CD4-positive, alpha-beta T cell (primary cell): ENCODE measurements at regions not wholly inside any gene's neighbourhood (a gene's known extent, or its start where the extent isn't known, plus 50 kb on each side); places are given as distances from the start of the nearest gene placed in this dataset.

Source experiments
- ATAC-seq: fragments of 200-7000 bp; cut with Tn5 transposase; one replicate; pipeline ENCODE4 v1.10.0; 2022; ENCODE audit warnings: mild to moderate bottlenecking; ENCODE audit not compliant: poor library complexity
- CTCF ChIA-PET: fragments of 350-600 bp; sonication (Branson Sonifier 250); formaldehyde crosslinking; loops from one replicate; lab custom pipeline; 2021; ENCODE audit warnings: antibody characterized with exemption, inconsistent platforms; lab: Charles Lee
- POLR2A ChIA-PET: fragments of 350-600 bp; sonication (Branson Sonifier 250); formaldehyde crosslinking; loops from one replicate; lab custom pipeline; 2021; ENCODE audit warnings: antibody characterized with exemption, inconsistent platforms; lab: Charles Lee
- DNase-seq, 14 experiments: peaks; one replicate each; pipeline ENCODE4 v3.0.0-alpha.2; 2013 to 2020; ENCODE audit warnings: mixed read lengths in 2 of 14
- H3K27ac ChIP-seq, 2 donors: one replicate each; pipeline versions ENCODE4 v1.5.1 to v1.7.0; 2013; ENCODE audit warnings: low read length in 2 of 2, low read depth in 1 of 2, mild to moderate bottlenecking in 1 of 2
- H3K27me3 ChIP-seq, 2 experiments: 1 replicate in 1 of 2; 2 replicates in 1 of 2; pipeline versions ENCODE4 v1.6.1 to v1.7.0; 2013; ENCODE audit warnings: low read length in 2 of 2, control low read depth in 1 of 2, mild to moderate bottlenecking in 1 of 2, moderate library complexity in 1 of 2; ENCODE audit not compliant: insufficient read depth in 2 of 2, control insufficient read depth in 1 of 2
- H3K36me3 ChIP-seq: one replicate; pipeline ENCODE4 v1.6.1; 2013; ENCODE audit warnings: low read length, control low read depth; ENCODE audit not compliant: insufficient read depth
- H3K4me1 ChIP-seq: one replicate; pipeline ENCODE4 v1.6.1; 2013; ENCODE audit warnings: low read length, control low read depth; ENCODE audit not compliant: insufficient read depth
- H3K4me3 ChIP-seq: one replicate; pipeline ENCODE4 v1.5.1; 2013; ENCODE audit warnings: mild to moderate bottlenecking, low read length, moderate library complexity
- H3K9me3 ChIP-seq, 2 experiments: 1 replicate in 1 of 2; 2 replicates in 1 of 2; pipeline versions ENCODE4 v1.6.1 to v1.7.0; 2013; ENCODE audit warnings: low read length in 2 of 2, mild to moderate bottlenecking in 2 of 2, control low read depth in 1 of 2, moderate library complexity in 1 of 2; ENCODE audit not compliant: control insufficient read depth in 1 of 2, insufficient read depth in 1 of 2
- H3K27ac Mint-ChIP-seq: one replicate; pipeline ENCODE4 v1.8.0; 2020; ENCODE audit warnings: mixed read lengths
- H3K27me3 Mint-ChIP-seq: one replicate; pipeline ENCODE4 v1.8.0; 2021; ENCODE audit warnings: mixed read lengths
- H3K36me3 Mint-ChIP-seq: one replicate; pipeline ENCODE4 v1.8.0; 2021; ENCODE audit warnings: low read depth, mixed read lengths
- H3K4me1 Mint-ChIP-seq: one replicate; pipeline ENCODE4 v1.8.0; 2021; ENCODE audit warnings: low read depth, mixed read lengths
- H3K4me3 Mint-ChIP-seq: one replicate; pipeline ENCODE4 v1.8.0; 2020; ENCODE audit warnings: mild to moderate bottlenecking, mixed read lengths
- H3K9me3 Mint-ChIP-seq: one replicate; pipeline ENCODE4 v1.8.0; 2020; ENCODE audit warnings: mixed read lengths
- intact Hi-C, 2 experiments: fragments of 100-400 bp; cut with DNase I in 1 of 2; cut with micrococcal nuclease in 1 of 2; formaldehyde crosslinking; loops; one replicate each; pipeline versions ENCODE4 v1.15.1 to v1.9.0; 2023 to 2025; cut with DNase I, micrococcal nuclease
- TF ChIP-seq, protein P1 (sequence below): fragments of 200-600 bp; IDR thresholded peaks from one replicate; pipeline ENCODE4 v1.8.0; 2022; ENCODE audit warnings: antibody characterized with exemption, mild to moderate bottlenecking

DNA sequence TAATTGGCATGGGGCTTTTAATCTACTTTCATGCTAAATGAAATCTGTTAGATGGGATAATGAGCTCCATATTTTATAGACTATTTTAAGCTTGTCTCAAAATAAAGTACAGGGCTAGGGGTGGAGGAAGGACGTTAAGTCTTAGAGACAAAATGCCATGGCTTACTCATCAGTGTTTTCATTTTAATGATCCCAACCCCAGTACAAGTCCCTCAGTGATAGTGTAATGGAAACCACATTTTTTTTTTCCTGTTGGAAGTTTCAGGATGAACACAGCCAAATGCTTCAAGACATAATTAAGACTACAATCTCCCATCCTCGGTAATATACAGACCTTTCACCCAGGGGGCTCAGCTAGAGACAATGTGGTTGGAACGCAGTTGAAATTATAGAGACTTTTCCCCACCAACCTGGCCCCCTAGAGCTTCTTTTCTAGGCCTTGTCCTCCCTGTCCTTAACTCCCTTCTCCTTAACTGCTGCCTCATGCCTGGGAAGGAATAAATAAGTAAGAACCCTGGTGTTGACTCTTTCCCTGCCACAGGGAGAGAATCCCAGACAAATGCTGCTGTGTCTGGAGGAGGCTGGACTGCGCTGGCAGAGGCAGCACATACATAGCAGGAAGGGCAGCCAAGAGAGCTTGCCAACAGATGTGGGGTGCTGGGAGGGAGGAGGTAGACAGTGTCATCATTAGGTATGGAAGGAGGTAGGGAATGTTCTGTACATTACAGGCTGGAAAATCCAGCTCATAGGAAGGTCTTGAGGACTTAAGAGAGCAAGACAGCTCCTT lies 115.4 kb upstream of the ROPN1 start:
- H3K27ac ChIP-seq = no peak overlapping the region
- Mint-ChIP-seq H3K36me3 (no peaks in the 10 kb centered on the region), H3K27ac (no peak overlapping the region), H3K4me3 (no peak overlapping the region), H3K9me3 (no peaks in the 10 kb centered on the region), H3K4me1 (no peaks in the 10 kb centered on the region), H3K27me3 (peaks cover 6% of the 10 kb centered on the region)
- no peaks in the 10 kb centered on the region for H3K9me3 ChIP-seq
- H3K27me3 ChIP-seq = peaks cover 2% of the 10 kb centered on the region in 2 experiments
- ATAC-seq (no peak), DNase-seq (no peak)
- no peaks in the 10 kb centered on the region for H3K4me1 ChIP-seq
- TF ChIP-seq, protein P1, sequence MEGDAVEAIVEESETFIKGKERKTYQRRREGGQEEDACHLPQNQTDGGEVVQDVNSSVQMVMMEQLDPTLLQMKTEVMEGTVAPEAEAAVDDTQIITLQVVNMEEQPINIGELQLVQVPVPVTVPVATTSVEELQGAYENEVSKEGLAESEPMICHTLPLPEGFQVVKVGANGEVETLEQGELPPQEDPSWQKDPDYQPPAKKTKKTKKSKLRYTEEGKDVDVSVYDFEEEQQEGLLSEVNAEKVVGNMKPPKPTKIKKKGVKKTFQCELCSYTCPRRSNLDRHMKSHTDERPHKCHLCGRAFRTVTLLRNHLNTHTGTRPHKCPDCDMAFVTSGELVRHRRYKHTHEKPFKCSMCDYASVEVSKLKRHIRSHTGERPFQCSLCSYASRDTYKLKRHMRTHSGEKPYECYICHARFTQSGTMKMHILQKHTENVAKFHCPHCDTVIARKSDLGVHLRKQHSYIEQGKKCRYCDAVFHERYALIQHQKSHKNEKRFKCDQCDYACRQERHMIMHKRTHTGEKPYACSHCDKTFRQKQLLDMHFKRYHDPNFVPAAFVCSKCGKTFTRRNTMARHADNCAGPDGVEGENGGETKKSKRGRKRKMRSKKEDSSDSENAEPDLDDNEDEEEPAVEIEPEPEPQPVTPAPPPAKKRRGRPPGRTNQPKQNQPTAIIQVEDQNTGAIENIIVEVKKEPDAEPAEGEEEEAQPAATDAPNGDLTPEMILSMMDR = no peak
- POLR2A ChIA-PET = no interaction called here
- CTCF ChIA-PET = no interaction called here
- H3K36me3 ChIP-seq = no peaks in the 10 kb centered on the region
- intact Hi-C loops = no loop called here
- no peak overlapping the region for H3K4me3 ChIP-seq

DNA sequence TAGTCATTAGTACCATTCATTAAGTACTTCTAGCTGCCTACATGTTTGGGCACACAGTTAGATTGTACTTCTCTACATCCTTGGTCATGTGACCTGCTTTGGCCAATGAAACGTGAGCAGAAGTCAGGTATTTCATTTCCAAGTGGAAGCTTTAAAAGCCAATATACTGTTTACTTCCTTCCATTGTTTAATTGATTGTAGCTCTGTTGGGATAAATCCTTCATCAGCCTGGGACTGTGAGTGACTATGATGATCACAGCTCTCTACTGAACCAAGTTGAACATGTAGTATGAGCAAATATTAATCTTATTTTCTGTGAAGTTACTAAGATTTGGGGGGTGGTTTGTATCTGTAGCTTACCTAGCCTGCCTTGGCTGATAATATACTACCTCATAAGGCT lies 116.5 kb upstream of the ROPN1 start:
- ATAC-seq = no peak
- CTCF ChIA-PET = no interaction called here
- no peak for DNase-seq
- Mint-ChIP-seq H3K4me1 (no peaks in the 10 kb centered on the region), H3K27me3 (peaks cover 10% of the 10 kb centered on the region), H3K27ac (no peak overlapping the region), H3K9me3 (no peaks in the 10 kb centered on the region), H3K36me3 (no peaks in the 10 kb centered on the region), H3K4me3 (no peak overlapping the region)
- Histone ChIP-seq H3K27ac (no peak overlapping the region), H3K4me1 (no peaks in the 10 kb centered on the region), H3K9me3 (no peaks in the 10 kb centered on the region), H3K4me3 (no peak overlapping the region), H3K36me3 (no peaks in the 10 kb centered on the region), H3K27me3 (peaks cover 0 to 2% of the 10 kb centered on the region in 2 experiments)
- TF ChIP-seq, protein P1 = no peak
- POLR2A ChIA-PET = no interaction called here
- intact Hi-C loops = no loop called here

DNA sequence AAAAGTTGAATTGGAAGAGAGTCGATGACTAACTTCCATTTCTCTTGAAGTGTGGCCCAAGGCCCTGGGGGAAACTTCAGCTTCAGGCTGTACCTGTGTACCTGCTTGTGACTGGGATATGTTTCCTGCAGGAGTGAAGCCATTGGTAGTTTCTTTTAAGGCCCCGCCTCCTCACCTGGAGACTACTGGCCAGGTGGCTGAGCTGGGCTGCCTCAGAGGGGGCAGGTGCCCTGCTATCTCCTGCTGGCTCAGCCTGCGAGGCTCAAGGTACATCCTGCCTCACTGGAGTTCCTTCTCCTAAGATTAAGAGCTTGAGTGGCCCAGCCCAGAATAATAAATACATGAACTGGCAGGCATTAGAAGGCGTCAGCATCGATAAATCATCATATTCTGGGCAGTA lies 121.6 kb upstream of the ROPN1 start:
- H3K9me3 ChIP-seq = no peaks in the 10 kb centered on the region
- TF ChIP-seq, protein P1 = no peak
- H3K36me3 ChIP-seq = no peaks in the 10 kb centered on the region
- Mint-ChIP-seq H3K9me3 (no peaks in the 10 kb centered on the region), H3K4me1 (no peaks in the 10 kb centered on the region), H3K36me3 (no peaks in the 10 kb centered on the region), H3K27me3 (peaks cover 10% of the 10 kb centered on the region), H3K27ac (no peak overlapping the region), H3K4me3 (no peak overlapping the region)
- no peak overlapping the region for H3K27ac ChIP-seq
- POLR2A ChIA-PET = no interaction called here
- DNase-seq = no peak
- intact Hi-C loops = no loop called here
- no peak for ATAC-seq
- CTCF ChIA-PET = no interaction called here
- no peaks in the 10 kb centered on the region for H3K4me1 ChIP-seq
- H3K4me3 ChIP-seq = no peak overlapping the region
- peaks cover 2 to 3% of the 10 kb centered on the region in 2 experiments for H3K27me3 ChIP-seq
